ENCODE measurements at regions not wholly inside any gene's neighbourhood (a gene's known extent, or its start where the extent isn't known, plus 50 kb on each side); places are given as distances from the start of the nearest gene placed in this dataset.
"Not testable (repeated sequence)": the region's sequence is repeated elsewhere in the genome, so short reads cannot be mapped to it uniquely, and the experiment has no call there.

DNA sequence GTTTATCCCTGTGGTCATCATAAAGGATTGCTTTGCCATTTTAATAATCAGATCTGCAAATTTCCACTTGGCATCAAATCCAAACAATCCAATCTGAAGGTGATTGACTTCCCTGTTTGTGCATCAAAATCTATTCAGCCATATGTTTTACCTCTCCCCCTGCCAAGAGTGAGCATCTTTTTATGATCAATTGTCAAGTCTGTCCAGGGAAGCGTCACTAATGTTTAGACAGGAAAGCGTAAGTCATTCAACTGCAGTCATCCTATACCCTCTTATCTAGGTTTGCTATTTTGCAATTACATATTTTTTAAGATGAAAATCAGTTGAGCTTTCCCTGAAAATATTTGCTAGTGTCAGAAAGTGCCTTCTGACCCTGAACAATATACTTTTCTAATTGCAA lies 1224.1 kb upstream of the SEL1L start:
- H3K4me3 Mint-ChIP-seq, result no peak overlapping the region
- H3K9me3 Mint-ChIP-seq, result peaks cover 5 to 8% of the 10 kb centered on the region in 2 donors
- no peaks in the 10 kb centered on the region for H3K36me3 Mint-ChIP-seq
- no peaks in the 10 kb centered on the region for H3K4me1 Mint-ChIP-seq
- no peaks in the 10 kb centered on the region for H3K27me3 Mint-ChIP-seq
- DNase-seq, result no peak
- no peak overlapping the region for H3K27ac Mint-ChIP-seq
- ATAC-seq (replicated peaks), result no peak

- no peaks in the 10 kb centered on the region for H3K27me3 Mint-ChIP-seq
- H3K9me3 Mint-ChIP-seq, result peaks cover 0 to 5% of the 10 kb centered on the region in 2 donors
- H3K4me3 Mint-ChIP-seq, result no peak overlapping the region
- no peaks in the 10 kb centered on the region for H3K4me1 Mint-ChIP-seq
- H3K27ac Mint-ChIP-seq, result no peak overlapping the region
- no peaks in the 10 kb centered on the region for H3K36me3 Mint-ChIP-seq
- no peak for ATAC-seq (replicated peaks)
- DNase-seq, result no peak
Observed at GRCh38 chr14:82759656-82760055, 1226.0 kb upstream of the SEL1L start.

GRCh38 chr14:82766123-82766522 lies 1232.5 kb upstream of the SEL1L start:
- DNase-seq (no peak), ATAC-seq (replicated peaks) (no peak)
- Mint-ChIP-seq H3K36me3 (no peaks in the 10 kb centered on the region), H3K4me1 (no peaks in the 10 kb centered on the region), H3K9me3 (peaks cover 3 to 4% of the 10 kb centered on the region in 2 donors), H3K4me3 (no peak overlapping the region), H3K27ac (no peak overlapping the region), H3K27me3 (no peaks in the 10 kb centered on the region)

DNA sequence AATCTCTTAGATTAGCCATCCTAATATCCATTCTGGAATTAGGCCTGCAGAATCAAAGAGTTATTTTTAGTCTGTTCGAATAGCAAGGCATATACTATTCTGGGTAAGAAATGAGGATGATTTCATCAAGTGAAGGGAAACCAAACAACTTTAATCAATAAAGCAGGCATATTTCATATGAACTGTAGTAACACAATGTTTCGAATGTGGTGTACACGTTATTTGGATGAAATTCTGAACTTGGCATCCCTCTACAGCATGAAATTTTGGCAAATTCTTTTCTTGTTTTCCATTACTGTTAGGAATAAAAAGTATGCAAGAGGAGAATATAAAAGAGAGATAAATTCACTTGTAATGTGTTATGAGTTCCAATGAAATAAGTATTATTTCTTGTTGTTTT lies 1233.3 kb upstream of the SEL1L start:
- Mint-ChIP-seq H3K4me3 (no peak overlapping the region), H3K4me1 (no peaks in the 10 kb centered on the region), H3K27me3 (no peaks in the 10 kb centered on the region), H3K36me3 (no peaks in the 10 kb centered on the region), H3K27ac (no peak overlapping the region), H3K9me3 (peaks cover 4 to 5% of the 10 kb centered on the region in 2 donors)
- ATAC-seq (replicated peaks) (no peak), DNase-seq (no peak)

DNA sequence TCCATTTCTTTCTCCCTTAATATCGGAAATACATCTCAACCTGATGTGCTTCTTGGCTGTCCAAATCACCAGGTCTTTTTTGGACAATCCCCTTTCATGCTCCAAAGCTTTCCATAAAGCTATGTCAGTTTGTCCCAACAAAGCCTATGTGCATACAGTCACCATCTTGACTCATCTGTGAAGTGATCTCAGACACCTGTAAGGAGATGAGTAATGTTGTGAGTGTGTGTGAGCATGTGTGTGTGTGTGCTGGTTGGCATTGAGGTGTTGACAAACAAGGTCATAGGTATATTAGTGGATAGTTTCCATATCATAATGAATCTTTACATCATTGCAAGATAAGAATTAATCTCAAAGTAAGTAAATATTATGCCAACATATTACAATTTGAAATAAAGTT lies 1243.3 kb upstream of the SEL1L start:
- Mint-ChIP-seq H3K4me3 (no peak overlapping the region), H3K27ac (no peak overlapping the region), H3K9me3 (peaks cover 0 to 2% of the 10 kb centered on the region in 2 donors), H3K4me1 (no peaks in the 10 kb centered on the region), H3K36me3 (no peaks in the 10 kb centered on the region), H3K27me3 (no peaks in the 10 kb centered on the region)
- no peak for ATAC-seq (replicated peaks)
- no peak for DNase-seq

DNA sequence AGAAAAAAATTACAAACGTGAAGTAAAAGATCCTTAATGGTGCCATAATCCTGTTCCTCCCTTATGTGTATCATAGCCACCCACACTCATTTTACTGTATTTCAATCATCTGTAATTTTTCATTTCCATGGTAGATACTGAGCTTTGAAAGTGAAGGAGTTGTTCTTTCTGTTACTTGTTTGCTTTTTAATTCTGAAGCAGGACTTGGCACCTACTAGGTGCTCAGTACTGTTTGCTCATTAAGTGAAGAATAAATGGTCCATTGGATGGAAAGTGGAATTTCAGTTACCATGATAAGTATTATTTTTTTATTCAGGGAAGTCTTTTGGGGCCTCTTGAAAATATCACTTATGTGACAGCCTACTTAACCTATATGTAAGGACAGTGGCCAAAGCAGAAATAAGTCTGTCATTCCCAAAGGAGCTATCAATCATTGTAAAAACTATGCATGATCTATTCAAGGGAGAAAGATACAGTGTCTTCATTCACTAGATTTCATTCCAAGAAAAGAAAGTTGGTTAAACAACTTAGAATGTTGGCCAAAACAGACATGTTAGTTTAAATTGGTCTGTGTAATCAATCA lies 1244.4 kb upstream of the SEL1L start:
- H3K27ac Mint-ChIP-seq, result no peak overlapping the region
- H3K27me3 Mint-ChIP-seq, result no peaks in the 10 kb centered on the region

GRCh38 chr14:82778601-82779000 lies 1244.9 kb upstream of the SEL1L start:
- Mint-ChIP-seq H3K4me3 (no peak overlapping the region), H3K36me3 (no peaks in the 10 kb centered on the region), H3K27me3 (no peaks in the 10 kb centered on the region), H3K9me3 (no peaks in the 10 kb centered on the region), H3K4me1 (no peaks in the 10 kb centered on the region), H3K27ac (no peak overlapping the region)
- ATAC-seq (replicated peaks), result no peak
- no peak for DNase-seq

More for the DNA sequence above, 1244.4 kb upstream of the SEL1L start:
- H3K4me1 Mint-ChIP-seq, result no peaks in the 10 kb centered on the region
- H3K9me3 Mint-ChIP-seq, result no peaks in the 10 kb centered on the region
- no peak overlapping the region for H3K4me3 Mint-ChIP-seq
- no peaks in the 10 kb centered on the region for H3K36me3 Mint-ChIP-seq
- ATAC-seq (replicated peaks) (no peak), DNase-seq (no peak)

- no peak overlapping the region for H3K4me3 Mint-ChIP-seq
- no peaks in the 10 kb centered on the region for H3K36me3 Mint-ChIP-seq
- no peaks in the 10 kb centered on the region for H3K9me3 Mint-ChIP-seq
- no peak for ATAC-seq (replicated peaks)
- H3K4me1 Mint-ChIP-seq, result no peaks in the 10 kb centered on the region
- no peak overlapping the region for H3K27ac Mint-ChIP-seq
- no peak for DNase-seq
- no peaks in the 10 kb centered on the region for H3K27me3 Mint-ChIP-seq
Observed at GRCh38 chr14:82779301-82779700, 1245.6 kb upstream of the SEL1L start.

DNA sequence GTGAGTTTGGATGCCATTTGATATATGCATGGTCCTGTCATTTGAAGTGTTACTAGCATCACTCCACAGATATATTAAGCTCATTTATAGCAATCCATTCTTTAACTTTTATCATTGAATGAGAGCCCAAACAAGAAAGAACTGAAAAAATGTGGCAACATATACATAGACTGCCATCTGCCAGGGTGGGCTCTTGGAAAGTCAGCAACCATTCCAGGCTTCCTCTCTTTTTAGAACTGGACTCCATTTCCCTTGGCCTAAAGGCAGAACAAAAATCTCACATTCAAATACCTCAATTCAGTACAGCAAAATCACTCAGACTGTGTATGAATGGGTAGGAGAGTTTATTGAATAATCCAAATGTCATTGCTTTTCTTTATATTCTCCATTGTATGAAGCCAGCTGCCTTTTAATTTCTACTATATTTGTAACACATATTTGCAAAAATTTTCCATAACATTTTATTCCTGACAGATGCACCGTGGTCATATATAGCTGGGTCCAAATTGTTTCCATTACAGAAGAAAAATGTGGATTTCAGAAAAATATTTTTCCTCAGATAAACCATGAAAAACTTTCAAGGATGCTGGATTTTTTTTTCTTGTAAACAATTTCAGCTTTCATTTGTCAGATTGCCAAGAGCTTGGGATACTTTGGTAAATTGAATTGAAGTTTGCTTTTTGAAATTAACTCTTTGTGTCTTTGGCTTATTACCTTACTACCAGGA lies 1252.3 kb upstream of the SEL1L start:
- Mint-ChIP-seq H3K4me1 (no peaks in the 10 kb centered on the region), H3K27me3 (no peaks in the 10 kb centered on the region), H3K4me3 (no peak overlapping the region), H3K36me3 (no peaks in the 10 kb centered on the region), H3K27ac (no peak overlapping the region), H3K9me3 (peaks cover 4 to 7% of the 10 kb centered on the region in 2 donors)
- DNase-seq, result no peak
- no peak for ATAC-seq (replicated peaks)

DNA sequence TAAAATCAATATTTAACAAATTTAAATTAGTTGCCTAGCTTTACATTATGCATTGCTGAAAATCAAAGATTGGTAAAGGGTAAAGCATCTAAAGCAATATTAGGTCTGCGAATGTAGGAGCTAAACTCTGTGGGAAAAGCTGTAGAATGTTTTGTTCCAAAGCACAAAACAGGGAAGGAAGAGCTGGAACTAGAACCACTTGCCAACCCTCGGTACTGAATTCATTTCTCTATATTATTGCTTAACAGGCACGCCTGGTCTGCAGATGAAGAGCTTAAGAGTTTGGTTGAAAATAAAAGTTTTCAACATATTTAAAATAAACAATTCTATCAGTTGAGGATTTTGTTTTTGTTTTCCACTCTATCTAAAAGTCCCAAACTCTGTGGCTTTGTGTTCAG lies 1252.8 kb upstream of the SEL1L start:
- Mint-ChIP-seq H3K27me3 (no peaks in the 10 kb centered on the region), H3K9me3 (peaks cover 4 to 7% of the 10 kb centered on the region in 2 donors), H3K27ac (no peak overlapping the region), H3K36me3 (no peaks in the 10 kb centered on the region), H3K4me1 (no peaks in the 10 kb centered on the region), H3K4me3 (no peak overlapping the region)
- no peak for ATAC-seq (replicated peaks)
- no peak for DNase-seq

DNA sequence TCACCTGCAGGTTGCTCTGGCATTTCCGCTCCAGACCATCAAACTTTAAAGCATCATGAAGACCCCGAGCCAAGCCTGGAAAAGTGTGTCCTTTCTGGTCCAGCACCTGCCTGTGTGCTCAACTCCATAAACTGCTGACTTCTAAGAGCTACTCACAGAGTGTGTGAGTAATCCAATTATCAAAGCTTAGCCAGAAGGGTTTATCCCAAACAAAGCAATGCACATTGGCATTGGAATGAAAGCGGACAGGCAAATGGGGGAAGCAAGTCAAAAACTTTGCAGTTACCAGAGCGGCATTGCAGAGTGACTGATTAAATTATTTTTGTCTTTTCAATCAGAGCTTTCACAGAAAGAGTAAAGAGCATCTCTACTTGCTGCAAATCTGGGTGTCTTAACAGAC lies 1262.4 kb upstream of the SEL1L start:
- Mint-ChIP-seq H3K9me3 (no peaks in the 10 kb centered on the region), H3K27me3 (no peaks in the 10 kb centered on the region), H3K4me1 (no peaks in the 10 kb centered on the region), H3K4me3 (no peak overlapping the region), H3K27ac (no peak overlapping the region), H3K36me3 (no peaks in the 10 kb centered on the region)
- no peak for ATAC-seq (replicated peaks)
- no peak for DNase-seq

GRCh38 chr14:82798276-82798675 lies 1264.6 kb upstream of the SEL1L start:
- DNase-seq (no peak), ATAC-seq (replicated peaks) (no peak)
- no peak overlapping the region for H3K4me3 Mint-ChIP-seq
- H3K27me3 Mint-ChIP-seq, result no peaks in the 10 kb centered on the region
- H3K36me3 Mint-ChIP-seq, result no peaks in the 10 kb centered on the region
- no peaks in the 10 kb centered on the region for H3K4me1 Mint-ChIP-seq
- no peak overlapping the region for H3K27ac Mint-ChIP-seq
- H3K9me3 Mint-ChIP-seq, result peaks cover 0 to 3% of the 10 kb centered on the region in 2 donors

DNA sequence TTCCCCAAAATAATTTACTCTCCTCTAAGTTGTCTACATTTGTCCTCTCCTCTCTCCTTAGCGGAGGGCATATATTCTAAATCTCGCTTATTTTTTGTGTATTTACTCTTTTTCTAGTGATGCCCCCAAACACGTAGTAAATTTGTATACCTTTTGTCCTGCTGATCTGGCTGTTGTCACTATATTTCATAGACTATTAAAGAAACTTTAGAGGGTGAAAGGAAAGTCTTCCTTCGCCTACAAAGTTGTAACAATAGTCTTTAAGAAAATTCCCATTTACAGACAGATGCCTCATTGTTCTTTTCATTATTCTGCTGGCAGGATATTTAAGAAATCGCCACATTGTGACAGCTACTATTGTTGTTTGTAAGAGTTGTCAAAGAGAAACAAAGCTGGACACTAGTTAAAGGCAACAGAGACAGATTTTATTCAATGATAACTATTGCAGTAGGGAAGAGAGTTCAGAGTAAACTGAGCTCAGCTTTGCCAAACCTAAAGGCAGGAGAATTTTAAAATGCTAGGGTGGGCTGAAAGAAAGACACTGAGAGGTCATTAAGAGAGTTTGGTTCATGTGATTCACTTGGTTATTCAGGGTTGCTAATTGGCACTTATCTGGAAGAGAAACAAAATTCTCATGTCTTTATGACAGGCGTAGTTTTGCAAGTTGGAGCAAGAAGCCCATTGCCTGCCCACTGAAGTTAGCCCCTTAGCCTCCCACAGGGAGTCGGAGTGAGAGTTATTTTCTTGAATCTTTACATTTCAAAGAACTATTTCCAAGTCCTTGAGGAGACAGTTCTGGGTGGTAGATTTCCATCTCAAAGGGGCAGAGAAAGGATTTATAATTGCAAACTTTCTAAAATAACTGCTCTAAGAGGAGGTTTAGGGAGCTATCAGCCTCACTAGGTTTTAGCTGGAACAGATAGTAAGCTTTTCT lies 1272.5 kb upstream of the SEL1L start:
- Mint-ChIP-seq H3K36me3 (no peaks in the 10 kb centered on the region), H3K27ac (no peak overlapping the region)
- ATAC-seq (replicated peaks), result no peak

DNA sequence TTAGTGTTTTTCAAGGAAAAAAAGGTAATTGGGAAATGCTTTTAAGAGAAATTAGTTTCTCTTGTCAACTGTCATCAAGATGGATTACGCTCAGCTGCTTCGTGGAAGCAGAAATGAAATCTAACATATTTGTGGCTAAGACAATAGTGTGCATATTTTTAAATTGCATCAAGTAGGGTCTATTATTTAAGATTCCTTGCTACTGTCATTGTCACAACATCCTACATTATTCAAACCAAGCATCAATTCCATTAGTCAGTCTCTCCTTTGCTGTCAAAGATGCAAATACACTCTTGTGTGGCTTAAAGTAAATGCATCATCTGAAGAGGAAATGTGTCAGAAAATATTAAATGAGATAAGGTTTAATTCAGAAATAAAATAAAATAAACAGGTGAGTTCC lies 1277.6 kb upstream of the SEL1L start:
- DNase-seq (no peak), ATAC-seq (replicated peaks) (no peak)
- H3K36me3 Mint-ChIP-seq, result no peaks in the 10 kb centered on the region
- no peaks in the 10 kb centered on the region for H3K4me1 Mint-ChIP-seq
- H3K4me3 Mint-ChIP-seq, result no peak overlapping the region
- H3K27me3 Mint-ChIP-seq, result no peaks in the 10 kb centered on the region
- H3K9me3 Mint-ChIP-seq, result peaks cover 0 to 3% of the 10 kb centered on the region in 2 donors
- H3K27ac Mint-ChIP-seq, result no peak overlapping the region

More for the DNA sequence above, 1272.5 kb upstream of the SEL1L start:
- Mint-ChIP-seq H3K9me3 (peaks cover 0 to 6% of the 10 kb centered on the region in 2 donors), H3K4me1 (no peaks in the 10 kb centered on the region), H3K4me3 (no peak overlapping the region), H3K27me3 (no peaks in the 10 kb centered on the region)
- no peak for DNase-seq

DNA sequence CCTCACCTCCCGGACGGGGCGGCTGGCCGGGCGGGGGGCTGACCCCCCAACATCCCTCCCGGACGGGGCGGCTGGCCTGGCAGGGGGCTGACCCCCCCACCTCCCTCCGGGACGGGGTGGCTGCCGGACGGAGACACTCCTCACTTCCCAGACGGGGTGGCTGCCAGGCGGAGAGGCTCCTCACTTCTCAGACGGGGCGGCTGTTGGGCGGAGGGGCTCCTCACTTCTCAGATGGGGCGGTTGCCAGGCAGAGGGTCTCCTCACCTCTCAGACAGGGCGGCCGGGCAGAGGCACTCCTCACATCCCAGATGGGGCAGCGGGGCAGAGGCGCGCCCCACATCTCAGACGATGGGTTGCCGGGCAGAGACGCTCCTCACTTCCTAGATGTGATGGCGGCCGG lies 1280.7 kb upstream of the SEL1L start:
- H3K4me1 Mint-ChIP-seq, result not testable (repeated sequence)

More for the DNA sequence above, 1280.7 kb upstream of the SEL1L start:
- H3K4me3 Mint-ChIP-seq; DNase-seq; H3K27me3 Mint-ChIP-seq; ATAC-seq (replicated peaks); H3K9me3 Mint-ChIP-seq; H3K27ac Mint-ChIP-seq; H3K36me3 Mint-ChIP-seq: not testable (repeated sequence)

Data from stimulated activated naive B cell treated with anti-CD40 and anti-IgM and Interleukin-4, amounts not matched to agents 10 μg/mL and 1 μg/mL and 100 μg/mL, for 72 hours (primary cell).